Body of pancreas (tissue), 4 donors: ENCODE measurements at regions not wholly inside any gene's neighbourhood (a gene's known extent, or its start where the extent isn't known, plus 50 kb on each side); places are given as distances from the start of the nearest gene placed in this dataset.

Experiments used
- ATAC-seq: fragments of 150-250 bp; one replicate; pipeline ENCODE4 v1.9.1; 2016
- DNase-seq, 4 donors: peaks; one replicate each; pipeline ENCODE4 v3.0.0-alpha.2; 2019
- H3K27ac ChIP-seq, 4 donors: fragments of 200-600 bp; sonication (generic); 1 replicate in 3 of 4; 2 replicates in 1 of 4; pipeline versions ENCODE4 v1.5.1 to v1.6.1; 2016 to 2019; ENCODE audit warnings: mild to moderate bottlenecking in 1 of 4, mixed read lengths in 1 of 4, moderate library complexity in 1 of 4
- H3K27me3 ChIP-seq, 2 donors: fragments of 200-600 bp; sonication (generic); one replicate each; pipeline ENCODE4 v1.6.0; 2016; ENCODE audit warnings: mild to moderate bottlenecking in 1 of 2
- H3K36me3 ChIP-seq, 2 donors: fragments of 200-600 bp; sonication (generic); replicated peaks in 1 of 2; 2 replicates each; pipeline ENCODE4 v1.5.1; 2016; ENCODE audit warnings: low read depth in 2 of 2; ENCODE audit not compliant: insufficient read depth in 1 of 2
- H3K4me1 ChIP-seq: fragments of 200-600 bp; sonication (generic); one replicate; pipeline ENCODE4 v1.6.0; 2016
- H3K4me3 ChIP-seq, 2 donors: fragments of 200-600 bp; sonication (generic); 1 replicate in 1 of 2; 2 replicates in 1 of 2; pipeline ENCODE4 v1.5.1; 2016 to 2019
- H3K9me3 ChIP-seq, 3 donors: fragments of 200-600 bp; sonication (generic); 1 replicate in 2 of 3; 2 replicates in 1 of 3; pipeline ENCODE4 v1.5.1; 2016
- CTCF ChIP-seq, 7 experiments: fragments of 450-650 bp in 4 of 7; fragments of 200-600 bp in 3 of 7; sonication (generic) in 3 of 7; IDR thresholded peaks; one replicate each; pipeline ENCODE4 v1.5.1; 2016 to 2019; ENCODE audit warnings: antibody characterized with exemption in 7 of 7
- POLR2A ChIP-seq, 3 donors: fragments of 450-650 bp; IDR thresholded peaks; one replicate each; pipeline ENCODE4 v1.6.1; 2016; ENCODE audit warnings: antibody characterized with exemption in 3 of 3, mild to moderate bottlenecking in 2 of 3
- WGBS, 2 donors: methylation state at CpG; one replicate each; pipeline ENCODE4 v1.1.5; 2017; 5-methylcytosine and 5-hydroxymethylcytosine counted together
- intact Hi-C: fragments of 100-400 bp; cut with DNase I; formaldehyde crosslinking; loops from one replicate; pipeline ENCODE4 v1.15.1; 2023

GRCh38 chr4:14237911-14238310 lies 610.4 kb upstream of the BOD1L1 start:
- WGBS, 2 donors = 46 to 51% methylated on average over 2 of the region's 2 CpGs
- intact Hi-C loops = no loop called here
- H3K4me1 ChIP-seq = no peaks in the 10 kb centered on the region
- DNase-seq = no peak
- no peaks in the 10 kb centered on the region for H3K27me3 ChIP-seq
- no peaks in the 10 kb centered on the region for H3K9me3 ChIP-seq
- no peaks in the 10 kb centered on the region for H3K36me3 ChIP-seq
- no peak overlapping the region for H3K4me3 ChIP-seq
- H3K27ac ChIP-seq = no peak overlapping the region
- ATAC-seq = no peak
- TF ChIP-seq POLR2A (IDR thresholded peaks at IDR 0.05) (no peak), CTCF (IDR thresholded peaks at IDR 0.05) (no peak)

GRCh38 chr4:14241574-14241973 lies 614.0 kb upstream of the BOD1L1 start:
- Histone ChIP-seq H3K36me3 (no peaks in the 10 kb centered on the region), H3K27me3 (no peaks in the 10 kb centered on the region), H3K27ac (no peak overlapping the region), H3K4me3 (no peak overlapping the region), H3K9me3 (no peaks in the 10 kb centered on the region), H3K4me1 (no peaks in the 10 kb centered on the region)
- TF ChIP-seq CTCF (IDR thresholded peaks at IDR 0.05) (no peak), POLR2A (IDR thresholded peaks at IDR 0.05) (no peak)
- WGBS, 2 donors = 78 to 94% methylated on average over 3 of the region's 3 CpGs
- DNase-seq (no peak), ATAC-seq (no peak)
- intact Hi-C loops = no loop called here

- TF ChIP-seq CTCF (IDR thresholded peaks at IDR 0.05) (no peak), POLR2A (IDR thresholded peaks at IDR 0.05) (no peak)
- intact Hi-C loops = no loop called here
- Histone ChIP-seq H3K27me3 (no peaks in the 10 kb centered on the region), H3K4me1 (no peaks in the 10 kb centered on the region), H3K36me3 (no peaks in the 10 kb centered on the region), H3K27ac (no peak overlapping the region), H3K9me3 (no peaks in the 10 kb centered on the region), H3K4me3 (no peak overlapping the region)
- ATAC-seq = no peak
- peak in 3 of 4 donors; percentile 7 to 23 (median 12) for DNase-seq
- WGBS, 2 donors = 79 to 83% methylated on average over 3 of the region's 3 CpGs
These were observed 620.2 kb upstream of the BOD1L1 start for GRCh38 chr4:14247767-14248166.

- Histone ChIP-seq H3K9me3 (no peaks in the 10 kb centered on the region), H3K36me3 (no peaks in the 10 kb centered on the region), H3K27ac (no peak overlapping the region), H3K27me3 (no peaks in the 10 kb centered on the region), H3K4me1 (no peaks in the 10 kb centered on the region), H3K4me3 (no peak overlapping the region)
- no peak for TF ChIP-seq POLR2A (IDR thresholded peaks at IDR 0.05)
- no peak for TF ChIP-seq CTCF (IDR thresholded peaks at IDR 0.05)
- intact Hi-C loops = no loop called here
- ATAC-seq (no peak), DNase-seq (no peak)
- WGBS, 2 donors = 60 to 62% methylated on average over 1 of the region's 1 CpG
These were observed 621.7 kb upstream of the BOD1L1 start for GRCh38 chr4:14249226-14249625.

GRCh38 chr4:14254252-14254651 lies 626.7 kb upstream of the BOD1L1 start:
- Histone ChIP-seq H3K9me3 (no peaks in the 10 kb centered on the region), H3K27me3 (no peaks in the 10 kb centered on the region), H3K27ac (no peak overlapping the region), H3K36me3 (no peaks in the 10 kb centered on the region), H3K4me3 (no peak overlapping the region), H3K4me1 (no peaks in the 10 kb centered on the region)
- TF ChIP-seq POLR2A (IDR thresholded peaks at IDR 0.05) (no peak), CTCF (IDR thresholded peaks at IDR 0.05) (peak; percentile 29 to 62 (median 44))
- DNase-seq (peak; percentile 28 to 69 (median 54)), ATAC-seq (no peak)
- intact Hi-C loops = no loop called here
- 68 to 89% methylated on average over 4 of the region's 4 CpGs for WGBS, 2 donors
